Activated naive CD4-positive, alpha-beta T cell treated with anti-CD3 and anti-CD28 coated beads for 36 hours (primary cell): ENCODE measurements at regions not wholly inside any gene's neighbourhood (a gene's known extent, or its start where the extent isn't known, plus 50 kb on each side); places are given as distances from the start of the nearest gene placed in this dataset.

Source experiments
- CTCF ChIA-PET: fragments of 350-600 bp; sonication (Branson Sonifier 250); formaldehyde crosslinking; loops from one replicate; lab custom pipeline; 2021; ENCODE audit warnings: antibody characterized with exemption; lab: Charles Lee
- DNase-seq: peaks from one replicate; pipeline ENCODE4 v3.0.0-alpha.2; 2020
- H3K27ac Mint-ChIP-seq: one replicate; pipeline ENCODE4 v1.8.0; 2021; ENCODE audit warnings: mild to moderate bottlenecking, mixed read lengths
- H3K27me3 Mint-ChIP-seq: one replicate; pipeline ENCODE4 v1.8.0; 2021; ENCODE audit warnings: low read depth, mixed read lengths
- H3K36me3 Mint-ChIP-seq: one replicate; pipeline ENCODE4 v1.8.0; 2021; ENCODE audit warnings: low read depth, mixed read lengths
- H3K4me1 Mint-ChIP-seq: one replicate; pipeline ENCODE4 v1.8.0; 2021; ENCODE audit warnings: low read depth, mixed read lengths
- H3K4me3 Mint-ChIP-seq: one replicate; pipeline ENCODE4 v1.8.0; 2021; ENCODE audit warnings: mild to moderate bottlenecking, moderate library complexity, mixed read lengths
- H3K9me3 Mint-ChIP-seq: one replicate; pipeline ENCODE4 v1.8.0; 2021; ENCODE audit warnings: mixed read lengths
- intact Hi-C: fragments of 100-400 bp; cut with micrococcal nuclease; formaldehyde crosslinking; loops from one replicate; pipeline ENCODE4 v1.15.1; 2023

- DNase-seq, result no peak
- CTCF ChIA-PET, result no interaction called here
- H3K4me3 Mint-ChIP-seq, result no peak overlapping the region
- H3K4me1 Mint-ChIP-seq, result no peaks in the 10 kb centered on the region
- peaks cover 2% of the 10 kb centered on the region for H3K27me3 Mint-ChIP-seq
- H3K9me3 Mint-ChIP-seq, result peaks cover 4% of the 10 kb centered on the region
- no peaks in the 10 kb centered on the region for H3K36me3 Mint-ChIP-seq
- intact Hi-C loops, result no loop called here
- no peak overlapping the region for H3K27ac Mint-ChIP-seq
These were observed 137.9 kb downstream of the CTTN start for GRCh38 chr11:70536051-70536877.

DNA sequence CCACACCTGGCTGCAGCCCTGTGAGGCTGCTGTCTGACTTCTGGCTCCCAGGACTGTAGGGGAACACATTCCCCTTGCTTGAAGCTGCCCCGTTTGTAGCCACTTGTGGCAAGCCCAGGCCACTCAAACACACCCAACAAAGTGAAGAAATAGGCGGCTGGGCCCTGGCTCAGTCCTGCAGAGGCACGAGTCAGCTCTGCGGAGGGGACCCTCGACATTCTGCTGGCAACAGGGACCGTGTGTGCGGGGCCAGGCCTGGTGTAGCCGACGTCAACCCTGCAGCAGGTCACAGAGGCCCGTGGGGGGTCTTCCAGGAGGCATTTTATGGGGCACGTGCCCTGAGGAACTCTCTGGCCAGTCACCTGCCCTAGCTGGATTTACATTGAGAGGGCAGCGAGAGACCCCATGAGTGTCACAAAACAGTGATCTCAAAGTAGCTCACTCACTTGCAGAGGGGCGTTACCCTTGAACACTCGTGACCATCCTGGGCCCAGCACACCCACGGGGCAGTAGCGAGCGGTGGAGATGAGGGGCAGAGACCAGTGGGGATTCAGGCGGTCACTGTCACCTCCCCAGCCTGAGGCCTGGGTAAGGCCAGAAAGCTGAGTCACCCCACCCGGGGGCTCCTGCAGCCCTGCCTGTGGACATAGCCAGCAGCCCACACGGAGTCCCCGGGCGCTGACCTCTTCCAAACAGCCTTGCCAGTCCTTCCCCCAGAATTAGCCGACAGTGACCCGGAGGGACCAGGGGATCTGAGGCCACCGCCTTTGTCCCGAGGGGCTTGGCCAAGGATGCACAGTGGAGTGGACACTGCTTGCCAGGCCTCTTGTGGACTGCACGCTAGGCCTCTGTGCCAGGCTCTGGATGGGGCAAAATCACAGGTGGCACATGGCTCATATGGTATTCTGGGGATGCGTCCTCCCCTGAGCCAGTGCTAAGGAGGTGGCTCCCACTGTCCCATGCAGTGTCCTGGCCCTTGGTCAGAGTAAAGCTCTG is 139.5 kb downstream of the CTTN start:
- Mint-ChIP-seq H3K4me1 (no peaks in the 10 kb centered on the region), H3K27ac (no peak overlapping the region), H3K27me3 (peaks cover 2% of the 10 kb centered on the region), H3K36me3 (no peaks in the 10 kb centered on the region), H3K9me3 (peaks cover 4% of the 10 kb centered on the region), H3K4me3 (no peak overlapping the region)
- intact Hi-C loops, result no loop called here
- CTCF ChIA-PET, result no interaction called here
- DNase-seq, result no peak

DNA sequence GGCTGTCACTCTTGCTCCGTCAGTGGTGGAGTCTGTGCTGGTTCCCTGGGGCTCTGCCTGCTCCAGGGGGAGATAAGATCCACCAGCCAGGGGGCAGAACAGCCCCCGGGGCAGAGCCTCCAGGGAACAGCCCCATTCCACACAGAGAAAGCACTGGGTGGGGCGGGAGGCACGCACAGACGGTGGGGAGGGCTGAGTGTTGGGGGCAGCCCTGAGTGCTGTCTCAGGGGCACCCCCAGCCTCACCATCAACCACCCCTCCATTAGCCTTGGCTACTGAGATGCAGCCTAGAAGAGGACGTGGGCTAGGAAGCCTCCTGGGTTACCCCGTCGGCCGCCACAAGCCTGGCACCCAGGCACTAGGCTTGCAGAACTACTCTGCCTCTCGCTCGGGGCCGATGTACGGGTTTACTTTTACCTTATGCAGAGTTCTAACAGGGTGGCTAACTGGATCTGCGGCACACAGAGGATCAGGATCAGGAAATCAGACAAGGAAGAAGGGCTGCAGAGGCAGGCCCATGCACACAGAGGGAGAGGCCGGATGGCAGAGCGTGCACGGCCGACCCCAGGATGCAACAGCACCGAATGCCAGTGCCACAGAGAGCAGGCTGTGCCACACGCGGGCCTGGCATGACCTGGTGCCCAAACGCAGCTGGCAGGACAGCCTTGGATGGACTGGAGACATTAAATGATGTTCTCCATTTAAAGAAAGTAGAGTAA is 140.5 kb downstream of the CTTN start:
- no peak for DNase-seq
- CTCF ChIA-PET, result no interaction called here
- intact Hi-C loops, result no loop called here
- Mint-ChIP-seq H3K9me3 (peaks cover 4% of the 10 kb centered on the region), H3K4me3 (no peak overlapping the region), H3K27ac (no peak overlapping the region), H3K4me1 (no peaks in the 10 kb centered on the region), H3K27me3 (peaks cover 2% of the 10 kb centered on the region), H3K36me3 (no peaks in the 10 kb centered on the region)

GRCh38 chr11:70539360-70540095 is 141.2 kb downstream of the CTTN start:
- DNase-seq, result no peak
- Mint-ChIP-seq H3K9me3 (peaks cover 4% of the 10 kb centered on the region), H3K27me3 (peaks cover 2% of the 10 kb centered on the region), H3K4me3 (no peak overlapping the region), H3K4me1 (no peaks in the 10 kb centered on the region), H3K27ac (no peak overlapping the region), H3K36me3 (no peaks in the 10 kb centered on the region)
- intact Hi-C loops, result no loop called here
- CTCF ChIA-PET, result no interaction called here

- intact Hi-C loops, result no loop called here
- Mint-ChIP-seq H3K36me3 (no peaks in the 10 kb centered on the region), H3K4me3 (no peak overlapping the region), H3K27me3 (peaks cover 2% of the 10 kb centered on the region), H3K4me1 (no peaks in the 10 kb centered on the region), H3K27ac (no peak overlapping the region), H3K9me3 (peaks cover 2% of the 10 kb centered on the region)
- CTCF ChIA-PET, result no interaction called here
- DNase-seq, result no peak
These were observed 141.9 kb downstream of the CTTN start for GRCh38 chr11:70540196-70540595.

GRCh38 chr11:70541176-70541575 is 142.8 kb downstream of the CTTN start:
- Mint-ChIP-seq H3K36me3 (no peaks in the 10 kb centered on the region), H3K9me3 (no peaks in the 10 kb centered on the region), H3K27ac (no peak overlapping the region), H3K4me1 (no peaks in the 10 kb centered on the region), H3K27me3 (no peaks in the 10 kb centered on the region), H3K4me3 (no peak overlapping the region)
- DNase-seq, result no peak
- CTCF ChIA-PET, result no interaction called here
- intact Hi-C loops, result no loop called here

- no peaks in the 10 kb centered on the region for H3K9me3 Mint-ChIP-seq
- H3K27ac Mint-ChIP-seq, result no peak overlapping the region
- H3K4me1 Mint-ChIP-seq, result no peaks in the 10 kb centered on the region
- H3K4me3 Mint-ChIP-seq, result no peak overlapping the region
- H3K27me3 Mint-ChIP-seq, result no peaks in the 10 kb centered on the region
- CTCF ChIA-PET, result no interaction called here
- no peaks in the 10 kb centered on the region for H3K36me3 Mint-ChIP-seq
- no peak for DNase-seq
- intact Hi-C loops, result no loop called here
These were observed 143.4 kb downstream of the CTTN start for GRCh38 chr11:70541699-70542098.

GRCh38 chr11:70542406-70542805 is 144.1 kb downstream of the CTTN start:
- Mint-ChIP-seq H3K4me1 (no peaks in the 10 kb centered on the region), H3K27ac (no peak overlapping the region), H3K4me3 (no peak overlapping the region), H3K36me3 (no peaks in the 10 kb centered on the region), H3K27me3 (no peaks in the 10 kb centered on the region), H3K9me3 (no peaks in the 10 kb centered on the region)
- CTCF ChIA-PET, result no interaction called here
- no peak for DNase-seq
- intact Hi-C loops, result no loop called here

GRCh38 chr11:70542811-70543210 is 144.5 kb downstream of the CTTN start:
- CTCF ChIA-PET, result no interaction called here
- Mint-ChIP-seq H3K4me3 (no peak overlapping the region), H3K9me3 (no peaks in the 10 kb centered on the region), H3K27ac (no peak overlapping the region), H3K36me3 (no peaks in the 10 kb centered on the region), H3K4me1 (no peaks in the 10 kb centered on the region), H3K27me3 (no peaks in the 10 kb centered on the region)
- intact Hi-C loops, result no loop called here
- DNase-seq, result no peak

GRCh38 chr11:70543611-70544010 is 145.3 kb downstream of the CTTN start:
- Mint-ChIP-seq H3K9me3 (no peaks in the 10 kb centered on the region), H3K4me3 (no peak overlapping the region), H3K27ac (no peak overlapping the region), H3K4me1 (no peaks in the 10 kb centered on the region), H3K27me3 (no peaks in the 10 kb centered on the region), H3K36me3 (no peaks in the 10 kb centered on the region)
- intact Hi-C loops, result no loop called here
- DNase-seq, result no peak
- CTCF ChIA-PET, result interaction anchor here (0.6 kb wide), 1 partner anchor 404 kb away, joined by 3 read pairs; no protein-coding TSS in a partner anchor

GRCh38 chr11:70544067-70544773 is 145.9 kb downstream of the CTTN start:
- H3K36me3 Mint-ChIP-seq, result no peaks in the 10 kb centered on the region
- H3K9me3 Mint-ChIP-seq, result no peaks in the 10 kb centered on the region
- no peak overlapping the region for H3K4me3 Mint-ChIP-seq
- no peaks in the 10 kb centered on the region for H3K27me3 Mint-ChIP-seq
- CTCF ChIA-PET, result interaction anchor here (0.6 kb wide), 1 partner anchor 403 kb away, joined by 3 read pairs; no protein-coding TSS in a partner anchor
- intact Hi-C loops, result no loop called here
- no peak overlapping the region for H3K27ac Mint-ChIP-seq
- DNase-seq, result no peak
- H3K4me1 Mint-ChIP-seq, result no peaks in the 10 kb centered on the region
